ENCODE measurements at regions not wholly inside any gene's neighbourhood (a gene's known extent, or its start where the extent isn't known, plus 50 kb on each side); places are given as distances from the start of the nearest gene placed in this dataset.

GRCh38 chr11:127105593-127106541 is 105.3 kb upstream of the KIRREL3 start:
- TF ChIP-seq CTCF (conservative IDR thresholded peaks at IDR 0.05; ENCODE audit: low read depth in 2 of 2) (no peak), STAT1 (IDR thresholded peaks at IDR 0.05; ENCODE audit: unreplicated experiment) (no peak), EZH2 (IDR thresholded peaks at IDR 0.05; ENCODE audit: low read depth, unreplicated experiment) (no peak), EZH2phosphoT487 (IDR thresholded peaks at IDR 0.05; ENCODE audit: unreplicated experiment) (no peak), REST (IDR thresholded peaks at IDR 0.05; ENCODE audit: unreplicated experiment) (no peak), POLR2AphosphoS5 (IDR thresholded peaks at IDR 0.05; ENCODE audit: low read depth) (no peak), NANOG (IDR thresholded peaks at IDR 0.05; ENCODE audit: borderline replicate concordance) (no peak), ETS1 (IDR thresholded peaks at IDR 0.05) (no peak), JUNB (IDR thresholded peaks at IDR 0.05; ENCODE audit: unreplicated experiment) (no peak), ZNF331 (CRISPR knock-in tag; IDR thresholded peaks at IDR 0.05; ENCODE audit: low read depth) (no peak), CREB1 (CRISPR knock-in tag; IDR thresholded peaks at IDR 0.05; ENCODE audit: low read depth) (no peak), ZNF462 (CRISPR knock-in tag; IDR thresholded peaks at IDR 0.05) (0 out of 2 replicates have a peak, but pooled peaks have one; percentile 50), ZNF114 (CRISPR knock-in tag; IDR thresholded peaks at IDR 0.05) (no peak)

Data from GM23338 (cell line).